ENCODE measurements at regions not wholly inside any gene's neighbourhood (a gene's known extent, or its start where the extent isn't known, plus 50 kb on each side); places are given as distances from the start of the nearest gene placed in this dataset.
"Not testable (repeated sequence)": the region's sequence is repeated elsewhere in the genome, so short reads cannot be mapped to it uniquely, and the experiment has no call there.

DNA sequence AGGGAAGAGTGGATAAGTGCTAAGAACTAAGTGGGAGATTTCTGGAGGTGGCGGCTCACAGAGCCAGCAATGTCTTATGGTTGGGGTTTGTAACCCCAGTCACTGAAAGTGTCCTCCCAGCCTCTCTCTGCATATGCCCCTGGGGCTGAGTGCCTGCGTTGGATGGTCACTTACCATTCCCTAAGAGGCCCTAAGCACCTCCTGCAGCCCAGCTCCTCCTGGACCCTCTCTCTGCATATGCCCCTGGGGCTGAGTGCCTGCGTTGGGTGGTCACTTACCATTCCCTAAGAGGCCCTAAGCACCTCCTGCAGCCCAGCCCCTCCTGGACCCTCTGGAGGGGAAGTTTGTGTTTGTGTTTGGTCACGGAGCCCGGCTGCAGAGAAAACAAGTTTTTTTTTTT, 425.8 kb downstream of the TMEM121 start:
- Mint-ChIP-seq H3K4me1 (ENCODE audit: unreplicated experiment) (no peaks in the 10 kb centered on the region), H3K36me3 (ENCODE audit: unreplicated experiment) (no peaks in the 10 kb centered on the region), H3K4me3 (ENCODE audit: unreplicated experiment) (no peak overlapping the region), H3K9me3 (ENCODE audit: unreplicated experiment) (peaks cover 43% of the 10 kb centered on the region), H3K27ac (ENCODE audit: unreplicated experiment) (no peak overlapping the region), H3K27me3 (ENCODE audit: unreplicated experiment) (no peaks in the 10 kb centered on the region)
- TF ChIP-seq, protein P1, sequence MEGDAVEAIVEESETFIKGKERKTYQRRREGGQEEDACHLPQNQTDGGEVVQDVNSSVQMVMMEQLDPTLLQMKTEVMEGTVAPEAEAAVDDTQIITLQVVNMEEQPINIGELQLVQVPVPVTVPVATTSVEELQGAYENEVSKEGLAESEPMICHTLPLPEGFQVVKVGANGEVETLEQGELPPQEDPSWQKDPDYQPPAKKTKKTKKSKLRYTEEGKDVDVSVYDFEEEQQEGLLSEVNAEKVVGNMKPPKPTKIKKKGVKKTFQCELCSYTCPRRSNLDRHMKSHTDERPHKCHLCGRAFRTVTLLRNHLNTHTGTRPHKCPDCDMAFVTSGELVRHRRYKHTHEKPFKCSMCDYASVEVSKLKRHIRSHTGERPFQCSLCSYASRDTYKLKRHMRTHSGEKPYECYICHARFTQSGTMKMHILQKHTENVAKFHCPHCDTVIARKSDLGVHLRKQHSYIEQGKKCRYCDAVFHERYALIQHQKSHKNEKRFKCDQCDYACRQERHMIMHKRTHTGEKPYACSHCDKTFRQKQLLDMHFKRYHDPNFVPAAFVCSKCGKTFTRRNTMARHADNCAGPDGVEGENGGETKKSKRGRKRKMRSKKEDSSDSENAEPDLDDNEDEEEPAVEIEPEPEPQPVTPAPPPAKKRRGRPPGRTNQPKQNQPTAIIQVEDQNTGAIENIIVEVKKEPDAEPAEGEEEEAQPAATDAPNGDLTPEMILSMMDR (IDR thresholded peaks at IDR 0.05), result no peak
- no peak for DNase-seq (ENCODE audit: extremely low spot score, unreplicated experiment)

DNA sequence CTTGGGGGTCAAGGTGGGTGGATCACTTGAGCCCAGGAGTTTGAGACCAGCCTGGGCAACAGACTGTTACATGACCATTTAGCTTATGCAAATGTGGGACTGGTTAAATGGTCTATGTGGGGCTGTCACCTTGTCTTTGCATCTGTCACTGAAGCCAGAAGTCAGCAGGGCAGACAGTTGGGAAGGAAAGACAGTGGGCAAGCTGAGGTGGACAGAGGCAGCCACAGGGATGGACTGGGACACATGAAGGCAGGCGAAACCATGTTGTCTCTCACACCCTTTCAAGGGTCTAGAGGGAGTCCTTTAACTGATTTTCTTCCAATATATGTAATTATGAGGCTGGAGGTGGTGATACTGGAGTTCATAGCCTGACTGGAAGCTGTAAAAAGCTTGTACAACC, 426.4 kb downstream of the TMEM121 start:
- no peak overlapping the region for H3K4me3 Mint-ChIP-seq (ENCODE audit: unreplicated experiment)
- H3K27ac Mint-ChIP-seq (ENCODE audit: unreplicated experiment), result no peak overlapping the region
- no peaks in the 10 kb centered on the region for H3K27me3 Mint-ChIP-seq (ENCODE audit: unreplicated experiment)
- no peak for DNase-seq (ENCODE audit: extremely low spot score, unreplicated experiment)
- peaks cover 43% of the 10 kb centered on the region for H3K9me3 Mint-ChIP-seq (ENCODE audit: unreplicated experiment)
- H3K4me1 Mint-ChIP-seq (ENCODE audit: unreplicated experiment), result no peaks in the 10 kb centered on the region
- TF ChIP-seq, protein P1 (IDR thresholded peaks at IDR 0.05), result no peak
- H3K36me3 Mint-ChIP-seq (ENCODE audit: unreplicated experiment), result no peaks in the 10 kb centered on the region

DNA sequence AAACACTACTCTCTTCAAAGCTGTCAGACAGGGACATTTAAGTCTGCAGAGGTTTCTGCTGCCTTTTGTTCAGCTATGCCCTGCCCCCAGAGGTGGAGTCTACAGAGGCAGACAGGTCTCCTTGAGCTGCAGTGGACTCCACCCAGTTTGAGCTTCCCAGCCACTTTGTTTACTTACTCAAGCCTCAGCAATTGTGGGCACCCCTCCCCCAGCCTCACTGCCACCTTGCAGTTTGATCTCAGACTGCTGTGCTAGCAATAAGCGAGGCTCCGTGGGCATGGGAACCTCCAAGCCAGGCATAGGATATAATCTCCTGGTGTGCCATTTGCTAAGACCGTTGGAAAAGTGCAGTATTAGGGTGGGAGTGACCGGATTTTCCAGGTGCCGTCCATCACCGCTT, 435.2 kb downstream of the TMEM121 start:
- not testable (repeated sequence) for H3K27me3 Mint-ChIP-seq (ENCODE audit: unreplicated experiment); H3K4me1 Mint-ChIP-seq (ENCODE audit: unreplicated experiment); DNase-seq (ENCODE audit: extremely low spot score, unreplicated experiment); H3K36me3 Mint-ChIP-seq (ENCODE audit: unreplicated experiment); H3K4me3 Mint-ChIP-seq (ENCODE audit: unreplicated experiment); H3K27ac Mint-ChIP-seq (ENCODE audit: unreplicated experiment)
- H3K9me3 Mint-ChIP-seq (ENCODE audit: unreplicated experiment), result peaks cover 43% of the 10 kb centered on the region

DNA sequence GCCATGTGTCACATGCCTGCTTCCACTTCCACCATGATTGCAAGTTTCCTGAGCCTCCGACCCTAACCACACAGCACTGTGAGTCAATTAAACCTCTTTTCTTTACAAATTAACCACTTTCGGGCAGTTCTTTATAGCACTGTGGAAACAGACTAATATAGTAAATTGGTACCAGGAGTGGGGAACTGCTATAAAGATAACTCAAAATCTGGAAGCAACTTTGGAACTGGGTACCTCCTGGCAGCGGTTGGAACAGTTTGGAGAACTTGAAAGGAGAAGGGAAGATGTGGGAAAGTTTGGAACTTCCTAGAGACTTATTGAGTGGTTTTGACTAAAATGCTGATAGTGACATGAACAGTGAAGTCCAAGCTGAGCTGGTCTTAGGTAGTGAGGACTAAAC, 436.1 kb downstream of the TMEM121 start:
- Mint-ChIP-seq H3K4me1 (ENCODE audit: unreplicated experiment) (no peaks in the 10 kb centered on the region), H3K9me3 (ENCODE audit: unreplicated experiment) (peaks cover 48% of the 10 kb centered on the region), H3K27ac (ENCODE audit: unreplicated experiment) (no peak overlapping the region), H3K36me3 (ENCODE audit: unreplicated experiment) (no peaks in the 10 kb centered on the region), H3K27me3 (ENCODE audit: unreplicated experiment) (no peaks in the 10 kb centered on the region), H3K4me3 (ENCODE audit: unreplicated experiment) (no peak overlapping the region)
- DNase-seq (ENCODE audit: extremely low spot score, unreplicated experiment), result no peak
- TF ChIP-seq, protein P1 (IDR thresholded peaks at IDR 0.05), result no peak

DNA sequence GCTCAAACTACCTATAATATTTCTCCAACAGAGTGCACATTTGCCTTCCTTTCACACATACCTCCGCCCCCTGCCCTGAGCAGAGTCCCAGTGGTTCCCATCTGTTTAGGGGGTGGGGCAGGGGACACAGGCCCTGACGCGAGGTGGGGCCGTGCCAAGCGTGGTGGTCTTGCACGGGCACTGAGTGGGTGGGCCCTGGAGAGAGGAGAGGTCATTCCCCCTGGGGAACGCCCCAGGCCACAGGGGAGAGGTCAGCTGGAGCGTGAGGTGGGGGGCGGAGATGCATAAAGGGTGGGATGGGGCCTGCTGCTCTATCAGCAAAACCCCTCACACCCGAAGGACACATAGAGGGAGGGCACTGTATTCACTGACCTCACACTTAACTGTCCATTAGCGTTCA, 441.9 kb downstream of the TMEM121 start:
- H3K4me1 Mint-ChIP-seq (ENCODE audit: unreplicated experiment), result no peaks in the 10 kb centered on the region
- no peaks in the 10 kb centered on the region for H3K27me3 Mint-ChIP-seq (ENCODE audit: unreplicated experiment)
- no peak for DNase-seq (ENCODE audit: extremely low spot score, unreplicated experiment)
- H3K9me3 Mint-ChIP-seq (ENCODE audit: unreplicated experiment), result peaks cover 46% of the 10 kb centered on the region
- no peak overlapping the region for H3K4me3 Mint-ChIP-seq (ENCODE audit: unreplicated experiment)
- H3K27ac Mint-ChIP-seq (ENCODE audit: unreplicated experiment), result no peak overlapping the region
- TF ChIP-seq, protein P1 (IDR thresholded peaks at IDR 0.05), result no peak
- H3K36me3 Mint-ChIP-seq (ENCODE audit: unreplicated experiment), result no peaks in the 10 kb centered on the region

DNA sequence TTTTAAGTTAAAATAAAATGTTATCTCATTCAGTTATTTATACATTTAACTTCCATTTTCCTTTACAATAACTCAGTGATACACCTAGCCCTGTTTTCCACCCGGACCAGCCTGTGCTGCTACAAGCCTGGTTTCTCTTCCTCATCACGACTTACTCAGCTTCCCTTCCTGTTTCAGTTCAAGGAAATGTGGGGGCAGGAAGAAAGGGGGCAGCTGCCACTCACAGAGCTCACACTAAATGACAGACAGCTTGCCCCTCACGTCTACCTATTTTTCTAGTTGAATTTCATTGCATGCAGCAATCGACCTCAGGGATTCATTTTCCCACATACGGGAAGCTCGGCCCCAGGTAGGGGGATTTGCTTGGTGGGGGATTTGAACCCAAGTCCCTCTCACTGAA, 442.6 kb downstream of the TMEM121 start:
- not testable (repeated sequence) for H3K36me3 Mint-ChIP-seq (ENCODE audit: unreplicated experiment); H3K4me3 Mint-ChIP-seq (ENCODE audit: unreplicated experiment); H3K27ac Mint-ChIP-seq (ENCODE audit: unreplicated experiment); H3K4me1 Mint-ChIP-seq (ENCODE audit: unreplicated experiment); H3K27me3 Mint-ChIP-seq (ENCODE audit: unreplicated experiment); DNase-seq (ENCODE audit: extremely low spot score, unreplicated experiment)
- peaks cover 41% of the 10 kb centered on the region for H3K9me3 Mint-ChIP-seq (ENCODE audit: unreplicated experiment)

DNA sequence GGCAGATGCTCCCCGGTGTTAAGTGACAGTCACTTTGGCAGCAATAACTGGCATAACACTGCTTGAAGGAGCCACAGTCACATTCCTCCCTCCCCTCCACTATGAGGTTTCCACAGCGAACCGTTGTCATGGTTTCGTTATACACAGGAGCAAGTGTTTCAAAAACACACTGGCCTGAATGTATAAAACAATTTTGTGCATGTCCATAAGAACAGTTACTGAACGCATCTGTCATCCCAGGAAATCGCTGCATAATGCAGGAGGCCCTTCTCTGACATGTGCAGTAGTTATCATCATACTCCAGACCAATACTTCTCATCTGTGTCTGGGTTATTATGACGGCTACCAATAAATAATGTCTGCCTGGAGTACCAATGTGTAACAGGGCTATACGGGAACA, 444.4 kb downstream of the TMEM121 start:
- DNase-seq (ENCODE audit: extremely low spot score, unreplicated experiment); H3K4me3 Mint-ChIP-seq (ENCODE audit: unreplicated experiment); H3K36me3 Mint-ChIP-seq (ENCODE audit: unreplicated experiment); H3K27ac Mint-ChIP-seq (ENCODE audit: unreplicated experiment); H3K27me3 Mint-ChIP-seq (ENCODE audit: unreplicated experiment); H3K4me1 Mint-ChIP-seq (ENCODE audit: unreplicated experiment): not testable (repeated sequence)
- H3K9me3 Mint-ChIP-seq (ENCODE audit: unreplicated experiment), result peaks cover 50% of the 10 kb centered on the region

All from osteocyte (in vitro differentiated cells).